Tibial artery (tissue), 4 donors: ENCODE measurements at regions not wholly inside any gene's neighbourhood (a gene's known extent, or its start where the extent isn't known, plus 50 kb on each side); places are given as distances from the start of the nearest gene placed in this dataset.

ENCODE experiments used
- DNase-seq, 2 donors: peaks; one replicate each; pipeline ENCODE4 v3.0.0-alpha.2; 2019
- H3K27ac ChIP-seq, 2 donors: fragments of 200-600 bp; sonication (generic) in 1 of 2; 1 replicate in 1 of 2; 2 replicates in 1 of 2; pipeline ENCODE4 v1.5.1; 2018 to 2019; ENCODE audit warnings: mild to moderate bottlenecking in 1 of 2
- H3K27me3 ChIP-seq, 2 donors: fragments of 200-600 bp; sonication (generic) in 1 of 2; one replicate each; pipeline versions ENCODE4 v1.5.1 to v1.6.0; 2016 to 2019
- H3K36me3 ChIP-seq, 3 donors: fragments of 200-600 bp; sonication (generic) in 2 of 3; one replicate each; pipeline ENCODE4 v1.5.1; 2016 to 2019; ENCODE audit warnings: mild to moderate bottlenecking in 2 of 3
- H3K4me1 ChIP-seq, 4 donors: fragments of 200-600 bp; sonication (generic) in 2 of 4; 1 replicate in 3 of 4; 2 replicates in 1 of 4; pipeline ENCODE4 v1.5.1; 2016 to 2019
- H3K4me3 ChIP-seq, 2 donors: fragments of 200-600 bp; sonication (generic) in 1 of 2; 1 replicate in 1 of 2; 2 replicates in 1 of 2; pipeline ENCODE4 v1.5.1; 2018 to 2019; ENCODE audit warnings: mild to moderate bottlenecking in 2 of 2
- H3K9me3 ChIP-seq, 3 donors: fragments of 200-600 bp; sonication (generic) in 1 of 3; one replicate each; pipeline ENCODE4 v1.5.1; 2016 to 2019
- intact Hi-C: fragments of 100-400 bp; cut with DNase I; formaldehyde crosslinking; loops from one replicate; pipeline ENCODE4 v1.15.0; 2023; ENCODE audit warnings: low total_unique reads
- TF ChIP-seq, protein P1 (sequence below), 2 experiments: fragments of 200-600 bp in 1 of 2; fragments of 450-650 bp in 1 of 2; IDR thresholded peaks; one replicate each; pipeline ENCODE4 v1.5.1; 2017 to 2019; ENCODE audit warnings: antibody characterized with exemption in 2 of 2, mild to moderate bottlenecking in 1 of 2, moderate library complexity in 1 of 2

DNA sequence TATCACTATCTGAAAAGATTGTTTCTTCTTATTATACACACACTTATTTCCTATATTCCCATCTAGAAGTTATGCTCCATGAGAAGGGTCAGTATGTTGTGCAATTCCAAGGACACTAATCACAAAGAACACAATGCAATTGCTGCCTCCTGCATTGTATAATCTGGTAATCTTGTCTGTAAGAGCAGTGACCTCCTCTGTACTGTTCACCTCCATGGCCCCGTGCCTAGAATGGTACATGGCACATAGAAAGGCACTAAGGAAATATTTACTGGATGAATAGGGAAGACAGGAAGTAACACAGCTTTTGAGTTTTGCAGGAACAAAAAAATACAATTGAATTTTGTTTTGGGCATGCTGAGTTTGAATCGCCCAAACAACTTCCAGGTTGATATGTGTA, 214.6 kb upstream of the SALL1 start:
- H3K27me3 ChIP-seq: no peaks in the 10 kb centered on the region
- no peak overlapping the region for H3K4me3 ChIP-seq
- no peaks in the 10 kb centered on the region for H3K9me3 ChIP-seq
- no peak for DNase-seq
- H3K27ac ChIP-seq: no peak overlapping the region
- intact Hi-C loops: no loop called here
- no peaks in the 10 kb centered on the region for H3K4me1 ChIP-seq
- TF ChIP-seq, protein P1, sequence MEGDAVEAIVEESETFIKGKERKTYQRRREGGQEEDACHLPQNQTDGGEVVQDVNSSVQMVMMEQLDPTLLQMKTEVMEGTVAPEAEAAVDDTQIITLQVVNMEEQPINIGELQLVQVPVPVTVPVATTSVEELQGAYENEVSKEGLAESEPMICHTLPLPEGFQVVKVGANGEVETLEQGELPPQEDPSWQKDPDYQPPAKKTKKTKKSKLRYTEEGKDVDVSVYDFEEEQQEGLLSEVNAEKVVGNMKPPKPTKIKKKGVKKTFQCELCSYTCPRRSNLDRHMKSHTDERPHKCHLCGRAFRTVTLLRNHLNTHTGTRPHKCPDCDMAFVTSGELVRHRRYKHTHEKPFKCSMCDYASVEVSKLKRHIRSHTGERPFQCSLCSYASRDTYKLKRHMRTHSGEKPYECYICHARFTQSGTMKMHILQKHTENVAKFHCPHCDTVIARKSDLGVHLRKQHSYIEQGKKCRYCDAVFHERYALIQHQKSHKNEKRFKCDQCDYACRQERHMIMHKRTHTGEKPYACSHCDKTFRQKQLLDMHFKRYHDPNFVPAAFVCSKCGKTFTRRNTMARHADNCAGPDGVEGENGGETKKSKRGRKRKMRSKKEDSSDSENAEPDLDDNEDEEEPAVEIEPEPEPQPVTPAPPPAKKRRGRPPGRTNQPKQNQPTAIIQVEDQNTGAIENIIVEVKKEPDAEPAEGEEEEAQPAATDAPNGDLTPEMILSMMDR (IDR thresholded peaks at IDR 0.05): no peak
- H3K36me3 ChIP-seq: no peaks in the 10 kb centered on the region

DNA sequence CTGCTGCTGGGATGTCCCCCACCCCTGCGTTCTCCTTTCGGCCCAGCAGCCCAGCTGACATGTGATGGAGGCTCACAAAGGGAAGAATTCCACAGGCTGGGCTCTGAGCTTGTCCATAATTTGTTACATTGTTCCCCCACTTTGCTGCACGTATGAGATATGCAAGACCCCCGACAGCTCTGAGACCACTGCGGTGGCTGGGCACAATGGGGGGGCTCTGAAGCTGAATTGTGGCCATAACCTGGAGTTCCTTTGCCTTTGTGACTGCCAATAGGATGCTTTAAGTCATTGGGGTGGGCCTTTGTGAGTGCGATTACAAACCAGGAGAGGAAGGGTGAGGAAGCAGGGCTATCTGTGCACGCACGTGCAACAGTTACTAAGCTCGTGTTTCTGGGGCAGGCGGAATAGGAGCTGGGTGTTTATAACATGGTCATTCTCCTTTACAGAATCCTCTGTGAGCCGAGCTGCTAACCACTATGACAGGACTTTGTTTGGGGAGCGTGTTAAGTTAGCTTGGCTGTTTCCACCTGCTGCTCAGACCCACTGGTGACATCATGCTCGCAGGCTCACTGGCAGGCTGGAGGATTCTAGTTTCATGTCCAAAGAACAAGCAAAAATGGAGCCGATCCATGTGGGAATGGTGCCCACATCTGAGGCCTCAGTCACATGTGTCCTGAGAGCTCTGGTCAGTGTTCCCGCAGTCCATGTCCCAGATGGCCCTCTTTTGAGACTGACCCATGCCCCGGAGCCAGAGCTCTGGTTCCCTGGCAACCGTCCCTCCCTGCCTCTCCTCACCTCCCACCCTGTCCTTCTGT, 208.3 kb upstream of the SALL1 start:
- no peaks in the 10 kb centered on the region for H3K4me1 ChIP-seq
- H3K4me3 ChIP-seq: no peak overlapping the region
- H3K9me3 ChIP-seq: no peaks in the 10 kb centered on the region
- H3K36me3 ChIP-seq: no peaks in the 10 kb centered on the region
- TF ChIP-seq, protein P1 (IDR thresholded peaks at IDR 0.05): no peak
- intact Hi-C loops: no loop called here
- no peak for DNase-seq
- H3K27ac ChIP-seq: no peak overlapping the region
- H3K27me3 ChIP-seq: no peaks in the 10 kb centered on the region

DNA sequence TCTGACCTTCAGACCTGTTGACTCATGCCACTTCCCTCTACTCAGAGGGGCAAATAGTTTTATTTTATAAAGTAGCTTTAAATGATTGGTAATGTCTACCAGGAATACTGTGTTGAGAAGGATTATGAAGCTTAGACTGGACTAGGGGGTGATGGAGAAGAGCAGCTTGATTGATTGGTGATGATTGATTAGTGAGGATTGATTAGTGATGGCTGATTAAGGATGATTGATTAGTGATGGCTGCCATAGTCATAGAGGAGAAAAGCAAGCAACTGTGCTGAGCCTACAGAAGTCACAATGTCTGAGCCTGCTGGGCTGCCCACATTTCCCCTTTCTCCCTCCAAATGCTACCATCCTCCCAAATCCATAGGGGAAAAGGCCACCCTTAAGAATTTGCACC, 206.8 kb upstream of the SALL1 start:
- intact Hi-C loops: no loop called here
- no peak for DNase-seq
- Histone ChIP-seq H3K27me3 (no peaks in the 10 kb centered on the region), H3K36me3 (no peaks in the 10 kb centered on the region), H3K9me3 (no peaks in the 10 kb centered on the region), H3K27ac (no peak overlapping the region), H3K4me3 (no peak overlapping the region), H3K4me1 (no peaks in the 10 kb centered on the region)
- TF ChIP-seq, protein P1 (IDR thresholded peaks at IDR 0.05): no peak

DNA sequence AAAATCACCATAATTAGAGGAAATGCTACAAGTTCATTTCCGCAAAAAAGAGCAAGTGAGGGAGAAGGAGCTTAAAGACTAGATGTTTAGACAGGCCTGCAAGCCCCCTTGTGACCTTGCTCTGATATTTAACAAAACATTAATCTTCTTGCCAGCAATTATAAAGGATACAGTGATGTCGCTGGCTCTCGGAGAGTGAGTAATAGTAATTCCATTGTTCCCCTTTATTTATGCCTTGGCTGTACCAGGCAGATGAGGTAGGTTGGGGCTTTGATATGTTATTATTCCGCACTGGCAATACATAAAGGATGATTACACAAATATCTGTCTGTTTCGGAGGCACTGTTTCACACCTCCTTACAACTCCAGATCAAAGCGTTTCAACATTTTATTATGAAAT, 204.8 kb upstream of the SALL1 start:
- no peaks in the 10 kb centered on the region for H3K36me3 ChIP-seq
- no peaks in the 10 kb centered on the region for H3K4me1 ChIP-seq
- no peak overlapping the region for H3K4me3 ChIP-seq
- H3K27me3 ChIP-seq: no peaks in the 10 kb centered on the region
- H3K9me3 ChIP-seq: no peaks in the 10 kb centered on the region
- H3K27ac ChIP-seq: no peak overlapping the region
- DNase-seq: no peak
- intact Hi-C loops: no loop called here
- TF ChIP-seq, protein P1 (IDR thresholded peaks at IDR 0.05): no peak

DNA sequence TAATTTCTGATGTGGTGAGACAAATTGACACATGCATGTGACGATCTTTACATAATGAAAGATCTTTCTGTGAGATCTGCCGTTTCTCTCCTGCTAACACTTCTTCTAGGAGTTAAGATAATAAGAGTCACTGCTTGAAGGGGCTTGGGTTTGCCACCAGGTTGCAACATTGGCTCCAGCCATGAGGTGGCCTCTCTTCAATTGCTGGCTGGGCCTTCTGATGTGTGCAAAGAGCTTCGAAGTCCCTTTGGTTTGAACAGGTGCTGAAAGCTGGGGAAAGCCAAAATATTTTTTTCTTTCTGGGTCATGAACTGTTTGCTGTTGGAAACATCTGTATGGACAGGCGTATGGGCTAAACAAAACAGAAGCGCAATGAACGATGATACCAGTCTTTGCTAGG, 204.1 kb upstream of the SALL1 start:
- H3K9me3 ChIP-seq: no peaks in the 10 kb centered on the region
- no peaks in the 10 kb centered on the region for H3K4me1 ChIP-seq
- no peak for DNase-seq
- no peaks in the 10 kb centered on the region for H3K27me3 ChIP-seq
- H3K36me3 ChIP-seq: no peaks in the 10 kb centered on the region
- TF ChIP-seq, protein P1 (IDR thresholded peaks at IDR 0.05): no peak
- H3K27ac ChIP-seq: no peak overlapping the region
- intact Hi-C loops: no loop called here
- no peak overlapping the region for H3K4me3 ChIP-seq
